ENCODE measurements at regions not wholly inside any gene's neighbourhood (a gene's known extent, or its start where the extent isn't known, plus 50 kb on each side); places are given as distances from the start of the nearest gene placed in this dataset.

DNA sequence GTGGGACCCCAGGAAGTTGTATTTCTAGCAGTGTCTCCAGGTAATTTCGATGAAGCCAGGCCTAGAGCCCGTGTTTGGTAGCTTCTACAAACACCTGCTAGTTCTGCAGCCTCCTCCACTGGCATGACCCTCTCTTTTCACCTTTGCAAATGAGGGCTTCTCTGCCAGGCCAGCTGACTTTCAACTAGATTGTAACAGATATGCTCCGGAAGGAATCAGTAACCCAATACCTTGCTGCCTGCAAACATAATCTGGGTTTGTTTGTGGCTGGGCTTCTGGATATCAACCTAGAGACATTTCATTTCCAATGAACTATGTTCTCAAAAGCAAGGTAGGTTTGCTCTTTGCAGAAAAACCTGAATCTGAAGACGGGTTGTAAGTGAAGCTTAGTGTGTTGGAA, 354.8 kb downstream of the DMRT2 start:
- H2AFZ ChIP-seq (ENCODE audit: low read depth, low read length): no peak overlapping the region
- H3K36me3 ChIP-seq (ENCODE audit: insufficient read depth, low read length): no peaks in the 10 kb centered on the region
- H3K9me3 ChIP-seq (ENCODE audit: low read length): no peaks in the 10 kb centered on the region
- H3K9ac ChIP-seq (ENCODE audit: low read length): no peak overlapping the region
- H3F3A ChIP-seq (ENCODE audit: insufficient read depth, low read length, poor library complexity, severe bottlenecking): no peaks in the 10 kb centered on the region
- no peak for TF ChIP-seq EP300 (conservative IDR thresholded peaks at IDR 0.05; ENCODE audit: poor library complexity, severe bottlenecking)
- TF ChIP-seq RAD21 (conservative IDR thresholded peaks at IDR 0.05): no peak
- no peak for TF ChIP-seq POLR2AphosphoS5 (IDR thresholded peaks at IDR 0.05)
- H4K20me1 ChIP-seq (ENCODE audit: insufficient read depth): no peaks in the 10 kb centered on the region
- H3K4me2 ChIP-seq (ENCODE audit: low read length): no peak overlapping the region
- no peak overlapping the region for H3K27ac ChIP-seq (ENCODE audit: low read length)
- no peaks in the 10 kb centered on the region for H3K9me2 ChIP-seq (ENCODE audit: insufficient read depth, low read length)
- H3K79me2 ChIP-seq (replicated peaks; ENCODE audit: insufficient read depth, low read length): no peaks in the 10 kb centered on the region
- H3K27me3 ChIP-seq (ENCODE audit: insufficient read depth, low read depth, low read length): no peaks in the 10 kb centered on the region
- H3K4me3 ChIP-seq (ENCODE audit: low read length): no peak overlapping the region

DNA sequence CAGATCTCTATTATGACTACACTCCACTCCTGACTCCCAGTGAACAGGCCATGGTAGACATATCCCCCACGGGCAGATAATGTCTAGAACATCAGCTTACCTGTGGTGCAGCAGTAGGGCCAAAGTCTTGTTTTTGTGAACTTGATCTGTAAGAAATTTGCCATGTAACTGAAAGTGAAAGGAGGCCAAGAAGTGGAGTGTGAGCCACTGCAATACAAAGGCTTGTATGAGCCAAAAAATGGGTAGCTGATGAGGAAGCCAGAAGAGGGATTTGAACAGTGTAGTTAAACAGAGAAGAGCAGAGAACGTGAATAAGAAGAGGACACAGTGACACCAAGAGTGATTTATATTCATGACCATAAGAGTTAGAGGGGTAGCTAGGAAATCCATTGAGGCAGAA, 361.7 kb downstream of the DMRT2 start:
- H2AFZ ChIP-seq (ENCODE audit: low read depth, low read length): no peak overlapping the region
- no peaks in the 10 kb centered on the region for H3K27me3 ChIP-seq (ENCODE audit: insufficient read depth, low read depth, low read length)
- no peaks in the 10 kb centered on the region for H3K9me2 ChIP-seq (ENCODE audit: insufficient read depth, low read length)
- H3K9me3 ChIP-seq (ENCODE audit: low read length): no peaks in the 10 kb centered on the region
- H3F3A ChIP-seq (ENCODE audit: insufficient read depth, low read length, poor library complexity, severe bottlenecking): no peaks in the 10 kb centered on the region
- H3K9ac ChIP-seq (ENCODE audit: low read length): no peak overlapping the region
- no peak for TF ChIP-seq TAF1 (IDR thresholded peaks at IDR 0.05; ENCODE audit: low read depth)
- TF ChIP-seq EZH2 (IDR thresholded peaks at IDR 0.05; ENCODE audit: borderline replicate concordance, insufficient read depth, low read length, poor library complexity, severe bottlenecking): no peak
- TF ChIP-seq POLR2AphosphoS5 (IDR thresholded peaks at IDR 0.05): no peak
- no peak for TF ChIP-seq SMC3 (conservative IDR thresholded peaks at IDR 0.05; ENCODE audit: poor library complexity)
- no peak for TF ChIP-seq EP300 (conservative IDR thresholded peaks at IDR 0.05; ENCODE audit: poor library complexity, severe bottlenecking)
- no peak for TF ChIP-seq RAD21 (conservative IDR thresholded peaks at IDR 0.05)
- TF ChIP-seq, protein P1, sequence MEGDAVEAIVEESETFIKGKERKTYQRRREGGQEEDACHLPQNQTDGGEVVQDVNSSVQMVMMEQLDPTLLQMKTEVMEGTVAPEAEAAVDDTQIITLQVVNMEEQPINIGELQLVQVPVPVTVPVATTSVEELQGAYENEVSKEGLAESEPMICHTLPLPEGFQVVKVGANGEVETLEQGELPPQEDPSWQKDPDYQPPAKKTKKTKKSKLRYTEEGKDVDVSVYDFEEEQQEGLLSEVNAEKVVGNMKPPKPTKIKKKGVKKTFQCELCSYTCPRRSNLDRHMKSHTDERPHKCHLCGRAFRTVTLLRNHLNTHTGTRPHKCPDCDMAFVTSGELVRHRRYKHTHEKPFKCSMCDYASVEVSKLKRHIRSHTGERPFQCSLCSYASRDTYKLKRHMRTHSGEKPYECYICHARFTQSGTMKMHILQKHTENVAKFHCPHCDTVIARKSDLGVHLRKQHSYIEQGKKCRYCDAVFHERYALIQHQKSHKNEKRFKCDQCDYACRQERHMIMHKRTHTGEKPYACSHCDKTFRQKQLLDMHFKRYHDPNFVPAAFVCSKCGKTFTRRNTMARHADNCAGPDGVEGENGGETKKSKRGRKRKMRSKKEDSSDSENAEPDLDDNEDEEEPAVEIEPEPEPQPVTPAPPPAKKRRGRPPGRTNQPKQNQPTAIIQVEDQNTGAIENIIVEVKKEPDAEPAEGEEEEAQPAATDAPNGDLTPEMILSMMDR (IDR thresholded peaks at IDR 0.05; ENCODE audit: poor library complexity, severe bottlenecking): no peak
- TF ChIP-seq, protein P2, sequence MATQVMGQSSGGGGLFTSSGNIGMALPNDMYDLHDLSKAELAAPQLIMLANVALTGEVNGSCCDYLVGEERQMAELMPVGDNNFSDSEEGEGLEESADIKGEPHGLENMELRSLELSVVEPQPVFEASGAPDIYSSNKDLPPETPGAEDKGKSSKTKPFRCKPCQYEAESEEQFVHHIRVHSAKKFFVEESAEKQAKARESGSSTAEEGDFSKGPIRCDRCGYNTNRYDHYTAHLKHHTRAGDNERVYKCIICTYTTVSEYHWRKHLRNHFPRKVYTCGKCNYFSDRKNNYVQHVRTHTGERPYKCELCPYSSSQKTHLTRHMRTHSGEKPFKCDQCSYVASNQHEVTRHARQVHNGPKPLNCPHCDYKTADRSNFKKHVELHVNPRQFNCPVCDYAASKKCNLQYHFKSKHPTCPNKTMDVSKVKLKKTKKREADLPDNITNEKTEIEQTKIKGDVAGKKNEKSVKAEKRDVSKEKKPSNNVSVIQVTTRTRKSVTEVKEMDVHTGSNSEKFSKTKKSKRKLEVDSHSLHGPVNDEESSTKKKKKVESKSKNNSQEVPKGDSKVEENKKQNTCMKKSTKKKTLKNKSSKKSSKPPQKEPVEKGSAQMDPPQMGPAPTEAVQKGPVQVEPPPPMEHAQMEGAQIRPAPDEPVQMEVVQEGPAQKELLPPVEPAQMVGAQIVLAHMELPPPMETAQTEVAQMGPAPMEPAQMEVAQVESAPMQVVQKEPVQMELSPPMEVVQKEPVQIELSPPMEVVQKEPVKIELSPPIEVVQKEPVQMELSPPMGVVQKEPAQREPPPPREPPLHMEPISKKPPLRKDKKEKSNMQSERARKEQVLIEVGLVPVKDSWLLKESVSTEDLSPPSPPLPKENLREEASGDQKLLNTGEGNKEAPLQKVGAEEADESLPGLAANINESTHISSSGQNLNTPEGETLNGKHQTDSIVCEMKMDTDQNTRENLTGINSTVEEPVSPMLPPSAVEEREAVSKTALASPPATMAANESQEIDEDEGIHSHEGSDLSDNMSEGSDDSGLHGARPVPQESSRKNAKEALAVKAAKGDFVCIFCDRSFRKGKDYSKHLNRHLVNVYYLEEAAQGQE (IDR thresholded peaks at IDR 0.05; ENCODE audit: borderline replicate concordance): no peak
- TF ChIP-seq MXI1 (conservative IDR thresholded peaks at IDR 0.05; ENCODE audit: poor library complexity, severe bottlenecking): no peak
- no peak overlapping the region for H3K4me2 ChIP-seq (ENCODE audit: low read length)
- no peaks in the 10 kb centered on the region for H3K79me2 ChIP-seq (replicated peaks; ENCODE audit: insufficient read depth, low read length)
- no peaks in the 10 kb centered on the region for H4K20me1 ChIP-seq (ENCODE audit: insufficient read depth)
- H3K4me3 ChIP-seq (ENCODE audit: low read length): no peak overlapping the region
- no peak overlapping the region for H3K27ac ChIP-seq (ENCODE audit: low read length)
- no peaks in the 10 kb centered on the region for H3K36me3 ChIP-seq (ENCODE audit: insufficient read depth, low read length)

DNA sequence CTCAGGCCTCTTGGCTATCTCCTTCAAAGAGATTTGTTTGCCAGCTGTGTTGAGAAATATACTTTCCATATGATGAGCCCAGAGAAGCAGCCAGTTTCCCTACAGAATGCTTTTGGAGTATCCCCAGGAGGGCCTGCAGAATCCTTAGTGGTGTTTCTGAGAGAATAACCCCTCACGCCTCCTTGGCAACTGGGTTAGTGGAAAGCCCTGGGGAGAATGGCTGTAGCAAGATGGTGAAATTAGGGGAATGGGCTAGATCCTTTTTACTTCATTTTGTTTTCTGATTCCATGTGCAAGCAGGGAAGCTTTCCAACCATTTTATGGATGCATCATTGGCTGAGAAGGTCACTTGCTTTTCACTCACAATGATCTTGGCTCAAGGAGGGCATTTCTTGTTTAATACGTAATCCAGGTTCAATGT, 364.6 kb downstream of the DMRT2 start:
- Histone ChIP-seq H4K20me1 (ENCODE audit: insufficient read depth) (no peaks in the 10 kb centered on the region), H3K4me3 (ENCODE audit: low read length) (no peak overlapping the region), H3K9me2 (ENCODE audit: insufficient read depth, low read length) (no peaks in the 10 kb centered on the region), H3K27ac (ENCODE audit: low read length) (no peak overlapping the region), H3K9ac (ENCODE audit: low read length) (no peak overlapping the region), H3K79me2 (replicated peaks; ENCODE audit: insufficient read depth, low read length) (no peaks in the 10 kb centered on the region), H3K36me3 (ENCODE audit: insufficient read depth, low read length) (no peaks in the 10 kb centered on the region), H3K9me3 (ENCODE audit: low read length) (no peaks in the 10 kb centered on the region), H3K4me2 (ENCODE audit: low read length) (no peak overlapping the region), H2AFZ (ENCODE audit: low read depth, low read length) (no peak overlapping the region), H3K27me3 (ENCODE audit: insufficient read depth, low read depth, low read length) (no peaks in the 10 kb centered on the region), H3F3A (ENCODE audit: insufficient read depth, low read length, poor library complexity, severe bottlenecking) (no peaks in the 10 kb centered on the region)
- TF ChIP-seq, protein P1 (IDR thresholded peaks at IDR 0.05; ENCODE audit: poor library complexity, severe bottlenecking): no peak
- no peak for TF ChIP-seq POLR2AphosphoS5 (IDR thresholded peaks at IDR 0.05)
- no peak for TF ChIP-seq SMC3 (conservative IDR thresholded peaks at IDR 0.05; ENCODE audit: poor library complexity)
- TF ChIP-seq TAF1 (IDR thresholded peaks at IDR 0.05; ENCODE audit: low read depth): no peak
- TF ChIP-seq, protein P2 (IDR thresholded peaks at IDR 0.05; ENCODE audit: borderline replicate concordance): no peak
- TF ChIP-seq RAD21 (conservative IDR thresholded peaks at IDR 0.05): no peak
- no peak for TF ChIP-seq EZH2 (IDR thresholded peaks at IDR 0.05; ENCODE audit: borderline replicate concordance, insufficient read depth, low read length, poor library complexity, severe bottlenecking)
- TF ChIP-seq EP300 (conservative IDR thresholded peaks at IDR 0.05; ENCODE audit: poor library complexity, severe bottlenecking): no peak

Data from neural cell (in vitro differentiated cells).